Activated CD4-positive, alpha-beta T cell treated with anti-CD3 and anti-CD28 coated beads, Interleukin-2, amount 50 U/mL, for 4 hours (primary cell): ENCODE measurements at regions not wholly inside any gene's neighbourhood (a gene's known extent, or its start where the extent isn't known, plus 50 kb on each side); places are given as distances from the start of the nearest gene placed in this dataset.
A peak's percentile ranks its signal among the peaks of the same experiment; 100 is the strongest.
"Not testable (repeated sequence)": the region's sequence is repeated elsewhere in the genome, so short reads cannot be mapped to it uniquely, and the experiment has no call there.

Experiments used
- DNase-seq, 2 experiments: peaks; one replicate each; pipeline ENCODE4 v3.0.0-alpha.2; 2020

DNA sequence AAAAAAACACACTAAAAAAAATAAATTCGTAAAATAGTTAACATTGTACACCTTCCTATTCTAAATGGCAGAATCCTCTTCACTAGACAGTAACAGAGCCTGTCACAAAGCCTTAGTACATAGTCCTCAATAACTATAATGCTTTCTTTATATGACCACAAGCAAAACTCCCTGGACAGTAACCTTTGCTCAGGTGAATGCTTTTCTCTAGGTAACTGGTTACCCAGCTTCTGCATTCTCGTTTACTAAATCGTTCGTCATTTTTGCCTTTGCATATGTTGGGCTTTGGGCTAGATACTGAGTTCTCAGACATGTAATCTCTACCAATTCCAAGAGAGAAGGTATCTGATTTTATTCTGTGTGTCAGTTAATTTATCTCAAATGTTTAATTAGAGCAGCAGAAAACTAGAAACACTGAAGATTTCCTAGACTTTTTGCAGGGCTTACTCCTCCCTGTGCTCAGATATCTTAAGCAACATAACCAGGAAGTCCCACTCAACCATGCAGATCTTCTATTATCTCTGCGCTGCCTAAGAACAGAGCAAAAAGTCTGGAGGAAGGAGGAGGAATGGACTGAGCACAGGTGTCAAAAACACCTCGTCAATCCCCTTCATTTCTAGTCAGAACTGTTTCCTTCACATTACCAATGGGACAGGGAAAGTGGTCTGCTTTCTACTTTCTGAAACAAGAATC, 247.7 kb downstream of the SOCS6 start:
- DNase-seq, result no peak

DNA sequence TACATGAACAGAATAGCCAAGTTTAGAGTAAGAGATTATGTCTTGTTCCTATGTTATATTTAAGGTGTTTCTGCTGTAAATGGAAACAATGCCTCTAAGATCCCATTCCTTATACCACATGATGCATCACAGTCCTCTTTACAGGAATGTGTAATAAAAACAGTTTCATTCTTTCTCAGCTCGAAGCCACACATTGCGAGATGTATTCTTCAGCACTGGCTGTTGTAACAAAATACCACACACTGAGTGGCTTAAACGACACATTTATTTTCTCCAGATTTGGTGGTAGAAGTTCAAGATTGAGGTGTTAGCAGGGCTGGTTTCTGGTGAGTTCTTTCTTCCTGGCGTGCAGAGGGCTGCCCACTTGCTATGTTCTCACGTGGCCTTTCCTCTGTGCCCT, 246.2 kb downstream of the SOCS6 start:
- no peak for DNase-seq

DNA sequence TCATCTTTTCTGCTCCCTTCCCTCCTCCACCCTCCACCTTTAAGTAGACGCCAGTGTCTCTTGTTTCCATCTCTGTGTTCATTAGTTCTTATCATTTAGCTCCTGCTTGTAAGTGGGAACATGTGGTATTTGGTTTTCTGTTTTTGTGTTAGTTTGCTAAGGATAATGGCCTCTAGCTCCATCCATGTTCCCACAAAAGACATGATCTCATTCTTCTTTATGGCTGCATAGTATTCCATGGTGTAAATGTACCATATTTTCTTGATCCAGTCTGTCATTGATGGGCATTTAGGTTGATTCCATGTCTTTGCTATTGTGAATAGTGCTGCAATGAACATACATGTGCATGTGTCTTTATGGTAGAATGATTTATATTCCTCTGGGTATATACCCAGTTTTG, 236.5 kb downstream of the SOCS6 start:
- DNase-seq, result not testable (repeated sequence)

DNA sequence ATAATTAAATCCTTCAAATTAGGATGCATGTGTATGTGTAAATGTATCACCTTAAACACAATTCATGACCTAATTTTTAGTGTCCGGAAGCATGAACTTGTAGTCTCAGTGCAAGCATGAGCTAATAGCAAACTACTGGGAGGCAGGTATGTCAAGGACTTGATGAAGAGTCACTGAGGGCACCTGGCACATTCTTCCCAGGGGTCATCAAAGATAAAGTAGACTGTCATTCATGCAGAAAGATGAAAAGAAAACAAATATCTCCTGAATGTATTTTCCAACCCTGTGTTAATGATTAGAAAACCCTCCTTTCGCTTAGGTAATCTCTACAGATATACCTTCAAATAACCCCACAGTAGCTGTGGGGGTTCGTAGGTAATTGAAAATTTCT, 234.9 kb downstream of the SOCS6 start:
- no peak for DNase-seq

DNA sequence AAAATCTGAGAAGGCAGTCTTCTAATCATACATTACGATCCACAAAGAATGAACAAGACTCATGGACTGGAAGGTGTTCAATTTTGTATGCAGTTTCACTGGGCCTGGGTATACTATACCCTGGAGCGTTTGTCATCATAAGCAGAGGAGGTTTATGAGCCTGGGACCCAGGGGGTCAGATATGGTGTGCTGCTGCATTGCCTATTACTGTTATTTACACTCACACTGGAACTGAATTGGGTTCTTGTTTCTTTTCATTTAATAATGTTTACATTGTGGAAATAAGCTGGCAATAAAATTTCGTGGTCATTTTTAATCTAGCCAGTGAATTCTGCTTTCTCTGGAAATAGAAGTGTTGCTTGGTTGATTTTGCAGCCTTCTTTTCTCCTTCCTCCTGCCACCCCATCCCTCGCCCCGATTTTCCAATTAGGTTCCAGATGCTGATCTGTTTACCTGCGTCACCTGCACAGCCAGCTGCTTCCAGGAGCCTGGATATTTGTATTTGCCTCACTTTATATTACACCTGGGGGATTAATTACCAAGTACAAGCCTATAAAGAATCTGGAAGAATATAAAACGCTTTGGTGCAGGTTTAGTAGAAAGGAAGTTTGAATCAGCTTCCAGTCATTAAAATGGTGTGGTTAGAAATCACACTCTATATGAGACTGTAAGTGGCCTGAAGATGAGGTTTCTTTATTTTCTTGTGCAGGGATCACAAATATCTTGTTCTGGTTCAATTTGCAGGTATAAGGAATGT, 234.4 kb downstream of the SOCS6 start:
- no peak for DNase-seq

DNA sequence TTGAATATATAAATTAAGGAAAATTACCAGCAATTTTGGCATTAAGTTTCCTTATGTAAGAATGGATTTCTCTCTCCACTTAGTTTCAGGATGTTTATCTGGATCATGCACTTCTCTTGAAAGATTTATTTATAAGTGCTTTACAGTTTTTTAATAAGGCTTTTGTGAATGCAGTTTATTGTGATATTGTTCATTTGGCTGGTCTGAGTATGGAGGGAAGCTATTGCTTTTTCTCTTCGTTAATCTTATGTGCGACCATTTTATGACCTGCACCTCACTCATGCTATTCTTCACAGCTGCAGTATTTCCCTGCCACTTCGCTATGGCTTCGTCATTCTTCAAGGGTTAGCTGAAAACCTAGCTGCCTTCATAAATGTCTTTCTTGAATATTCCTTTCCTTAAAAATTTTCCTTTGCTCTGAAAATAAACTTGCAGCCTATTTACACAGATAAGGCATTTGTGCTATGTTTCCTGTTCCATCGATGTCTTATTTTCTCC, 233.4 kb downstream of the SOCS6 start:
- no peak for DNase-seq

DNA sequence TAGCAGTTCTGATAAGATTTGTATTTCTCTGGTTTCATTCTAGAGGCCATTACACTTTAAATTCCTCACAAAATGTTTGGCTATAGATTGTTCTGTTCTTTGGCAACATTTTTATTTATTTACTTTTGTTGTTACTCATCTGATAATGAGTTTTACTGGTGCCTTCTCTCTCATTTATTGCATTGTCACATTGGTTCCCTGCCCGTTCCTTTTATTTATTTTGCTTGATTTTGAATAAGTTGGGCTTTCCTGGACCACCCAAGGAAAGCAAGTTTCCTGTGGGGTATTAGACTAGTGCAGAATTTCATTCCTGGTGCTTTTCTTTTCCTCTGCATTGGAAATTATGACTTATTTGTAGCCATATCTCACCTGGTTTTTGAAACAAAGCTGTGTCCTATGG, 232.0 kb downstream of the SOCS6 start:
- DNase-seq, result no peak

DNA sequence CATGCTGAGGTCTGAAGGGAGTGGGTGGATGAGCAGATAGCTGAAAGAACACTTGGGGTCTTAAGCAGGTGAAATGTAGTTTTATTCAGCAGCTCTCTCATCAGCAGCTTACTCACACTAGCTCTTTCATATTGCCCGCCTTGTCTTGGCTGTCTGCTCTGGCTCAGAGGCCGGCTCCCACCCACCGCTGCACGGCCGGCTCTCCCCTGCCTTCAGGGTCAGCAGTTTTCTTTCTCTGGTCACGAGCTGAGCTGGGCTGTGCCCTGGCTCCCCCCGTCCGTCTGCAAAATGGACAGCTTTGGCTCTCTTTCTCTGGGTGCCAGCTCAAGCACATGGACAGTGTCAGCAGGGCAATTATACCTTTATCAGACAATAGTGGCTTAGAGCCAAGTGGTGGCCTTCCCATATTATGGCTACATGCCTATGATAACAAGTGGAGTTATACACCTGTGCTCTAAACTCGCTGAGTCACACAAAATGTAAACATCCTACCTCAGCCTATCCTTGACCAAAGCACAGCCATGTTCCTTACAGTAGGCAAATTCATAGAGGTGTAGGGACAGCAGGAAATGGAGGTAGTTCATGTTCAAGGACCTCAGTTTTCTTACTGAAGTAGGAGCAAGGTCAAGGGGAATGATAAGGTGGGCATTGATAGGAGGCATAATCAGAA, 224.8 kb downstream of the SOCS6 start:
- no peak for DNase-seq

DNA sequence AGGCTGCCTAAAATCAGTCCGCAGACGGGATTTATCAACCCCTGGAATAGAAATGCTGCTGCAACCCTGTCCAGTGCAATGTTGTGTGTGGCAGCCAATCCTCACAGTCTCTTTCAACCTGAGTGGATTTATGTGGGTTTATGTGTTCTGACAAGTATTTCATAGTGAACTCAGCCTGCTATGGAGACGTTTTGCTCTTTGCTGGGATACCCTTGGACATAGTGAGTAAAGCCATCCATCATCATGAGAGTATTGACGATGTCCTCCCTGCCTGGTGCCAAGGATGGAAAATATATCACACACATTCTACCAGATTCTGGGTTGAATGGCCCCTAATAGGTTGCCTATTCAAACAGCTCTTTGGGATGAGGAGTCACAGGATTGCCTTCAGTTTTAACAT, 219.1 kb downstream of the SOCS6 start:
- no peak for DNase-seq

DNA sequence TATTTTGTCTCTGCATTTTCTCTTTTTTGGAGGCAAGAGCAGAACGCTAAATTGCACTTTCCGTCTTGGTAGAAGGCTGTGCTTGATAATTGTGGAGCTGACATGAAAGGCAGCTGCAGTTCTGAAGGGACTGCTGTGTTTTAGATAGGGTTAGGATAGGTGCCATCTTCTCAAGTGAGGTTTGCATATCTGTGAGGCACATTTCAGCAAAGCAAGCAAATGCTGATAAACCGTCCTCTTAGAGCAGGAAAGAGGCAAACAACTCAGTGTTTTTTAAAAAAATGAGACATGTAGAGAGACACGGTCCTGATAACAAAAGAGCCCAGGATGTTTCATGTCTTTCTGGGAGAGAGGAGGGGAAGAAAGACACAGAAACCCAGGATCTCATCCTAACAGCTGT, 217.7 kb downstream of the SOCS6 start:
- no peak for DNase-seq

DNA sequence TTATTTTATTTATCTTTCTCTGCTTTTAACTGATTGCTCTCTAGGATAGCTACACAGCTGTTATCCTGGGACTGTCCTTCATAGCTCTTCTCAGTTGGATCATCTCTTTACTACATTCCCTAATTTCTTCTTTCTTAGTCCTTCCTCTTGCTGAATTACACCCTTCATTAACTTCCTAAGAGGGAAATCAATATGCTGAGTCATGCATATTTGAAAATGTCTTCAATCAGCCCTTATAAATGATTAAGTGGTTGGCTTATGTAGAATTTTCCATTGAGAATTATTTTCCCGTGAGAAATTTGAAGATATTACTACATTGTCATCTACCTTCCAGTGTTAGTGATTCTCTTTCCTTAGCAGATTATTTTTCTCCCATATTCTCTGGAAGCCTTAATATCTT, 214.2 kb downstream of the SOCS6 start:
- no peak for DNase-seq

DNA sequence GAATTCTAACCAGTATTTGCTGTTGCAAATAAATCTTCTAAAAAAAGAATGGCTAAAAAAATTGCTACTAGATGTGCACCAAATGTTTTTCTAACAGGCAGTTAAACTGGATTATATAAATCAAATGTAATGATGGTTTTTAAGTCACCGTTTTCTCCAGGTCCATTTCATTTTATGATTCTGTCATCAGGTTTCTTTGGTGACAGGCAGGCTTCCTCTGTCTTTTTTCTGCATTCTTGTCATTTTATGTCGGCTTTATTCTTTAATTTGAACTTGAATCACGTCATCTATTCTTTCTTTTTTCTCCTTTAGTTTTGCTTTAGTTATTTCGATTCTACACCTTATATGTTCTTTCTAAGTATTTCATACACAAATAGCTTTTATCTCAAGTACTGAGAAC, 212.5 kb downstream of the SOCS6 start:
- DNase-seq, result no peak

DNA sequence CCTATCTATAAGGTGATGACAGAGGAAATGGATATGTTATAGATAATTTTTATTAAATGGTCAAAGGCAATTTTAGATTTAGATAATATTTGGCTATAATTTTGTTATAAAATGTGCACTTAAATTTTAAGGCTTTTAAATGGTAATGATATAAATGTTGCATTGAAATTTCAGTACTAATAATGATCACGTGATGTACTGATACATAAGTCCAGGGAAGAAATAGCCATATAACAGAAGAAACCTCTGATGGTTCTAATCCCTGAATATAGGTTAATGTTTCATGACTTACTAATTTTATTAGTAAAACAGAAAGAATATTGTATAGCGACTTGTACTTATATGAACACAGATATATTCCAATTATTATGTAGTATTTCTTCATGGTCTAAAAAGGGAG, 211.9 kb downstream of the SOCS6 start:
- DNase-seq, result no peak

DNA sequence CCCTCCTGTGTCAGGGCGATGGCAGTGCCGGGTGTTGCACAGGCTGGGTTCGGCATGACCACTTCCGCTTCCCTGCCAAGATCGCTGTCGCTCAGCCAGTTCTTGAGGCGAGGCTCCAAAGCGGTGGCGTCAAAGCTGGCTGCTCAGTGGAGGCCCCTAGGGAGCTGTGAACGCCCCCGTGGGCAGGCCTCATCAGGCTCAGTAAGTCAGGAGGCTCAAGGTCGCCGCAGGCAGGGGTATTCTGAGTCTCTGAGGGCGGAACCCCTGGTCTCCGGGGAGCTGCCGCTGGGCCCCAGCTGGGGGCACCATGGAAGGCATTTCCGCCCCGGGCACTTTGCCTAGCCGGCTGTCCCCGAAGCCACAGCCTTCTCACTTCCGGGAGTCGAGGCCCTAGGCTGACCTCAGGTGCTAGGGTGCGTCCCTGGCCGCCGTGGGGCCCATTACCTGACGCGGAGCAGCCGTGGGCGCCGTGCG, 210.4 kb downstream of the SOCS6 start:
- no peak for DNase-seq

DNA sequence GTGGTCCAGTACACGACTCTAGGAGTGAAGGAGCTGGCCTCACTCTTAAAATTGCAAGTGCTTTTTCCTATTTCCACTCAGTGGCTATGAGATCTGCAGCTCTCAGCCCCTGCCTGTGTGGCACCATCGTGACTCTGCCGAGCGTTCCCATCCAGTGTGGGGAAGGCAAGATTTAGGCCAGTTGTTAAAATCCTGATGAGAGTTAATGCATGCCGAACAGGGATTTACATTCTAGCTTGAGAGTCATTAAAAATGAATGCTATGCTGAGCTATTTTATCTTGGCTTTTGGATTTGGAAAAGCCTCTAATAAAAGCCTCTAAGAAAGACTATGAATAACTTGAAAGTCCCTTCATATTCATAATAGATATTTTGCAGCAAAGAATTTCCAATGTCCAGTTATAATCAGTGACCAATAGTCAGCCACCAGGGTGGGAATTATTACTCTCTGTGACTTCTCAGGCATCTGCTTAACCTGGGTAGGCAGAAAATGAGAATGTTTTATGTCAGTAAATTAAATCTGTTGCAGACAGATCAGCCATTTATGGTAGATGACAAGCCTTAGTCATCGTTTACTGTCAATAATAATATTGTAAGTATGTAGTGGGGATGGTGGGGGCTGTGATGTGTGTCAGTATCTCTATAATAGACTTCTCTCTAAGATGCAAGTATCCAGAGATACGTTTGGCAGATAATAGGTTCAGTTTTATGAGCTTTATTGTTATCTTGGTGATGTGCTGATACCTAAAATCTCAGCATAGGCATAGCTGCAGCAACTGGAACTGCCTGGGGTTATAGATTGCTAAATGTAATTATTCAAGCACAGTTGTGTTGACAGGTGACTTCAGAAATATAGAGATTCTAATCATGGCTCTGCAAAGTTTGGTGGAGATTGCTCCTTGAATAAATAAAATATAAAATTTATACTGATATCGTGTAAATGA, 207.8 kb downstream of the SOCS6 start:
- DNase-seq, result no peak

DNA sequence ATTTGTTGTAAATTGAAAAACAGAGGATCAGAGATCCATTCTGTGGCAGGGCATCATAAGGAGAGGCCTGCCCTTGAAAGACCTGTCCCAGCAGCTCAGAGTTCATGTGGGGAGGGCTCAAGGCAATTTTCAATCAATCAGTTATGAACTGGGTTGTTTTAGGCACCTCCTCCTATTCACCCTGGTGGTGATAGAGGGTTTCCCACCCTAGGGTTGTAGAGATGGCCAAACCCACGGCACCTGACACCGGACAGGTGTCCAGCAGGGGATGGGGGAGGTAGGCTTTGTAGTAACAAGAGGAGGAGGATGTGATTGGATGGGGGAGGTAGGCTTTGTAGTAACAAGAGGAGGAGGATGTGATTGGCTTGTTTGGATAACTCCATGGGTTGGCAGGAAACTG, 205.7 kb downstream of the SOCS6 start:
- DNase-seq, result no peak

DNA sequence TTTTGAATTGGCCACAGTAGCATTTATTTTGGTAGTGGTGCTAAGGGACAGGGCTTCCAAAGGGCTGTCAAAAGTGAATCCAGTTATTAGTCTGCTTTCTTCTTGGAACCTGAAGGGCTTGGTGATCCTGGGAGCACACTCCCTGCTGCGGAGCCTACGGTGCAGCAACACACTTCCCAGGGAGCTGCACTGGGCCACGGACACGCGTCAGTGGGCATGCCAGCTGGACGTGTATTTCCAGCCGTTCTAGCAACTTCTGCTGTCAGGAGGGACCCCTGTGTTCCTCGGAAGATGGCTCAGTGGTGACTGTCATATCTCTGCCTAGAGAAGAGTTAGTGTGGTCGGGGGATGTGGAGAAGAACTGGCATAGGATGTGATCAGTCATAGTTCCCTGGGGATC, 204.6 kb downstream of the SOCS6 start:
- DNase-seq, result no peak

DNA sequence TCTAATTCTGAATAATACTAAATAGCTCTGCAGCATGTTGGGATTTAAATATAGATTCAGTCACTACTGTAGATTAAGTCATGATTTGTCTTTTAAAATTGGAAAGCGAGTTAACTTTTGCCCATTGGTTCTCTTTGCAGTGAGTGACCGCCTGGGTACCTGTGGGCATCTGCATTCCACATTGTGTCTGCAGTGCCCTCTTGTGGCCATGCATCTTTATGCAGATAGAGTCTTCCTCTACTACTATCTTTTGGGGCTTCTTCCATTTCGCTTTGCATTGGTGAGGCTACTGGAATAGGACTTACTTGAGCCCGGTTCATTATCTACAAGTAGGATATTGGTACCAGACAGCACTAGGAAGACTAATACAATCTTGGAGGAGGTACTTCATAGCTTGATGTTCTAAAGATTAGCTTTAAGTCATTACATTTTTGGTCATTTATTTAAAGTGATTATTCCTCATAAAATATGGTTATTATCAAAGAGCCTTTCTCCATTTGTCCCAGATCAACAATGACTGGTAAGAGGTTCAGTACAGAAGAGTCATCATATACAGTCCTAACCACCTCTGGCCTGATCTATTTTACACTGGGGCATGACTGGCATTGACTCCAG, 203.0 kb downstream of the SOCS6 start:
- DNase-seq, result peak; percentile 21 to 45

DNA sequence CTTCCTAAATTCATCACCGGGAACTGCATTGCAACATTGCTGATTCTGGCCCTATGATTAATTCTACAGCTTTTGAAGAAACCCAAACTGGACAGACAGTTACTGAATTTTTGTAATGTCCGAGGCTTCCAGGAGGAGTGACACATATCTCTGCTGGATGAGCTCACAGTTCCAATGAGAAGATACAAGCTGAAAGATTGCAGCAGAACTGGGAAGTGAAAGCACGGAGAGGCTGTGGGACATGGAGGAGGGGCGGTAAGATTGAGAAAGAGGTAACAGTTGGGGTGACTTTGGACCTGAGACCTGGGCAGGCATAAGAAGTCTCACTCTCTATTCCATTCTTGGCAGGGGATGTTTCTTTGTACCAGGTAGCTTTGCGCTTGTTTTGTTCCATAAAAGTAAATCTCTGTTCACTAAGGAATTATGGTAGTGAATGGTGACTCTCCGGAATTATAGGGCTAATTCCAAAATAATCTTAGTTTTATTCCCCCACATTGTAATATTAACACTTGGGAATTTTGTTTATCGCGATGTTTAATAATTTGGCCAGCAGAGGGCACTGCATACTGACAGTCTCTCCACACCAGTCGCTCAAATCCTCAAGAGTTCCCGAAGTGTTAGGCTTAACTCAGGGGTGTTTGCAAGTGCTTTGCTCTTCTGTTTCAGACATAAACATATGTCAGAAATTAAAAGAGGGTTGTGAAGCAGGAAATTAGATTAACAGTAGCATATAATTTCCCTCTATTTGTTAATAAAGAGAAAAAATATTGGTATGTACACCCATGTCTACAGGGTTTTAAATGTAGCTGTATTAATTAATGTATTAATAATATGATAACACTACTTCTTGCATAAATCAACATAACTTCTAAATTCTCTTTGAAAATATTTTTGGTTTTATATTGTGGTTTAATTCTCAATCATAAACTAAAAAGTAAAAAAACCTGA, 201.4 kb downstream of the SOCS6 start:
- peak; percentile 12 to 17 for DNase-seq

DNA sequence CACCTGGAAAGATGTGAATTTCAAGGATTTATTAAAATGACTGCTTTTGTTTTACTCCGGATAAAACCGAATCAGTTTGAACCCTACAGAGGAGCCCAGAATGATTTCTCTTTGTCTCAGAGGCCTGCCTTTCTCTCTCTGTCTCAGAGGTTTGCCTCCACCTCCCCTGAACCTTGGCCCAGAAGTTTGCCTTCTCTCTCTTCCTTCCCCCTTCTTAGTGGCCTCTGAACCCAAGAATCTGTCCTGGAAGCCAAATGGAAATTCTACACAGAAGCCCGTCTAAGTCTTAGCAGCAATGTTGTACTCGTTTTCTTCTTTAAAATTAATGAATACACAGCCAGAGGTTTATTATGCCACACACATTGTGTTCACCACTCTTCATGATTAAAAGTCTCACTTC, 200.7 kb downstream of the SOCS6 start:
- no peak for DNase-seq

DNA sequence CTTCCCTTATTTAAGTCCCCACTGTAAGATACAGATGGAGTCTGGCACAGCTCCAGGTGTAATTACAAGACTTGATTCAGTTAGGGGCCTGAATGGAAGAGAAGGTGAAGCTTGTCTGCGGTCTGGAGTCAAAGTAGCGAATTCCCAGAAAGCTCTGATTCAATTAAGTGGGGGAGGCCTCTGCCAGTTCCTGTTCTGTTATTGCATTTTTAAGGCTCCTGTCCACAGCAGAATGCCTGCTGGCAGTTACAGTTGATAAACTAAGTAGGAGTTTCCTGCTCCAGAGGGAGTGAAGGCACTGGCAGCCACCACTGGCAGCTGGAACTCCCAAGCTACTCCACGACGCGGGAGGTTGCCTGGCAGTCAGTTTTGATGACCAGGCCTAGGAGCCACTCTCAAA, 181.1 kb downstream of the SOCS6 start:
- DNase-seq, result no peak
